GM12874 (cell line): ENCODE measurements at regions not wholly inside any gene's neighbourhood (a gene's known extent, or its start where the extent isn't known, plus 50 kb on each side); places are given as distances from the start of the nearest gene placed in this dataset.

Experiments
- TF ChIP-seq, protein P1 (sequence below): IDR thresholded peaks from 2 replicates; pipeline ENCODE4 v1.5.1; 2011; ENCODE audit warnings: low read depth, mild to moderate bottlenecking, control low read depth, low read length, moderate library complexity; ENCODE audit not compliant: insufficient read depth

DNA sequence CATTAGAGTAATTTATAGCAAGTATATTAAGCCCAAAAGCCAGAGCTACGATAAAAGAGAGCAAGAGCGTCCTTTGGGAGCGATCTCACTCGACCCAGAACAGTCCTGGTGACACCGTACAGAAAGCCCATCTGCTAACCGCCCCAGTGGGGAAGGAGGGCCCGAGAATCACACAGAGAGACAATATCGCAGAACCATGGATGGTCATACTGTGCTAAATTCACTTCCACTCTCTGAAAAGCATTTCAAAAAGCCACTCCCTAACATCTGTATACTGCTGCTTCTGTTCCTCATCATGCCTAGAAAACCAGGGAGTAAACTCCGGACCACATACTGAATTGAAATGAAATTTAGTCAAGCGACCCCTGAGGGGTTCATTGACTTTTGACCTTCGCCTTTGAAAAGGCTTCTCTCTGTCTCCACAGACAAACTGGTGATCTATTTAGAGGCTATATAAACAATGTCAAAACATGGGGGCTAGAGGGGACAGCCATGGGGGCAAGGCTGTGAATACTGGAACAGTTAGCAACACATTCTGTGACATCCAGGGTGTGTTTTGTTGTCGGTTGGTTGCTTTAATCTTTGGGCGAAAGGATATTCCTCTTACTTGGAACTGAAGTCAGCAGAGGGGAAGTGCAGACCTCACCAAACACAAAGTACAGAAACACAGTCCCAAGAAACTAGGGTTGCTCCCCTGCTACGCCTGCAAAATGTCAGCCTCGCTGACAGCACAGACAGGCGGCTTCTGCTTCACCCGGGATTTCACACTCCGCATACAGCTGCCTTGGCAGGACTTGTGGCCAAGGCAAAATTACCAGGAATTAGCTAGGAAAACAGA, 129.0 kb upstream of the RASGEF1B start:
- TF ChIP-seq, protein P1, sequence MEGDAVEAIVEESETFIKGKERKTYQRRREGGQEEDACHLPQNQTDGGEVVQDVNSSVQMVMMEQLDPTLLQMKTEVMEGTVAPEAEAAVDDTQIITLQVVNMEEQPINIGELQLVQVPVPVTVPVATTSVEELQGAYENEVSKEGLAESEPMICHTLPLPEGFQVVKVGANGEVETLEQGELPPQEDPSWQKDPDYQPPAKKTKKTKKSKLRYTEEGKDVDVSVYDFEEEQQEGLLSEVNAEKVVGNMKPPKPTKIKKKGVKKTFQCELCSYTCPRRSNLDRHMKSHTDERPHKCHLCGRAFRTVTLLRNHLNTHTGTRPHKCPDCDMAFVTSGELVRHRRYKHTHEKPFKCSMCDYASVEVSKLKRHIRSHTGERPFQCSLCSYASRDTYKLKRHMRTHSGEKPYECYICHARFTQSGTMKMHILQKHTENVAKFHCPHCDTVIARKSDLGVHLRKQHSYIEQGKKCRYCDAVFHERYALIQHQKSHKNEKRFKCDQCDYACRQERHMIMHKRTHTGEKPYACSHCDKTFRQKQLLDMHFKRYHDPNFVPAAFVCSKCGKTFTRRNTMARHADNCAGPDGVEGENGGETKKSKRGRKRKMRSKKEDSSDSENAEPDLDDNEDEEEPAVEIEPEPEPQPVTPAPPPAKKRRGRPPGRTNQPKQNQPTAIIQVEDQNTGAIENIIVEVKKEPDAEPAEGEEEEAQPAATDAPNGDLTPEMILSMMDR, result no peak

DNA sequence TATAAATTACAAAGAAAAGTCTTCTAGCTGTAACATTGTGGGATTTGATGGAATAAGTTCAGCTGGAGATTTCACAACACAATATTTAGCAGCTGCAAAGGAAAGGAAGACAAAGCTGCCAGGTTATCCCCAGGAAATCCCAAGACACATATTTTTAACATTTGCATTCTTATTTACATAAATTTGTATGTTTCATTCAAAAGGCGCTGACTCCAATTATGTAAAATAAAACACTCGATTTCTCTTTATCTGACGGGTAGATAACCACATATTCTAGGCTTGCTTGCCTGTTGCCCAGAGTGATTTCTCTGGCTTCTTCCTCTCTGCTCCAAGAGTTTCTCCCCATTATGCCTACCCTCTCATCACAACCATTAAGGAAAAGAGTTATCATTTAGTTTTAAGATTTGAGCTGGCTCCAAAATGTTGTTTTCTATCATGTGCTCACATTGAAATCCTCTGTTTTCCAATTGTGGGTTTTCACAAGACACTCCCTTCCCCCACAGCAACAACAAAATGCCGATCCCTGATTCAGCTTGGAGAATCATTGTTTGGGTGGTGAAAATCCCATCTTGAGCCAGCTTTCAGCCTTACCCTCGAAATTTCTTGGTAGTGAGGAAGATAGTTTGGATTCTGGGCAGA, 128.2 kb upstream of the RASGEF1B start:
- TF ChIP-seq, protein P1, result no peak

DNA sequence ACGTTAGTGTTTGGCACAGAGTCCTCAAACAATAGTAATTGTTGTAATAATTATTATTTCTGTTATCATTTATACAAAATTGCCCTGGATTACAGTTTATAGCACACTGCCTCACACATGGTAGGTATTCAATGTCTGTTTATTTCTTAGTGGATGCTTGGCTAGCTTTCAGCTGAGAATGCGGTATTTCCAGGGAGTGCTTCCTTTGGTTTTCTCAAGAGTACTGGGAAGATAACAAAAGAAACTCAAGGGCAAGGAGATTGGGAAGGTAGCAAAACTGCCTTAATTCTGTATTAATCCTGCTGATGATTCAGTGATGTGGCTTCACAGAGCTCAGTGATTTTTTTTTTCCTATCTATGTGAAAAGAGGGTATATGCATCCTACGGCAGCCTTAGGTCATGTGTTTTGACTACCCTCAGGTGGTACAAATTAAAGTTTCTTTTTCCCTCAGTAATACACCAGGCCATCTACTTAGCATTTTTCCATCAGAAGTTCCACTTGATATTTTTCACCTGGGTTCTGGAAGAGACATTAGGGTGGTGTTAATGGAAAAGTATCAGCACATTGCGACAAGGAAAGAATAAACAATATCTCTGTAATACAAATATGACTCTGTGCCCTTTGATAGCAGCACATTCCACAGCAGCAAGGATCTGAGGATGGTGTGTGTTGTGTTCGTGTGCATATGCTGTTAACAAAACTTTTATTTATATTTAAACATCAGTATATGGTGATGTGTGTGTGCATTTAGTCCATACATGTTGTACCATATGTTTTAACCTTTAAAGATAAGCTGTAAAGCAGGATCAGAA, 124.3 kb upstream of the RASGEF1B start:
- TF ChIP-seq, protein P1, result no peak

DNA sequence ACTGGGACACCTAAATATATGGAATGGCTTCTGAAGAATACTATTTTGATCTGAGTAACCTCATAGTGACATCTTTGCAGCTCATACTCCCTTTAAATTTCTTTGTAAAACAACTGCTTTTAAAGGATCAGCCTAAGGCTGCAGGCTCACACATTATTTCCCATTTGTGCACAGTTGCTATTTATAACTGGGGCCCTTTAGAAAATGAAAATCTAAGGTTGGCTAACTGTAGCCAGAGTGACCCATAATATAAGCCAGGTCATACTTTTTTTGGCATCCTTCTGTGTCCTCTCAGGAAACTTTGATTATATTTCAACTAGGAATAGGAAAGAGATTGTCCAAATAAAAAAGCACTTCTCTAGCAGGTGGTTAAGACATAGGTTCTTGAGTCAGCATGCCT, 123.6 kb upstream of the RASGEF1B start:
- TF ChIP-seq, protein P1, result no peak

DNA sequence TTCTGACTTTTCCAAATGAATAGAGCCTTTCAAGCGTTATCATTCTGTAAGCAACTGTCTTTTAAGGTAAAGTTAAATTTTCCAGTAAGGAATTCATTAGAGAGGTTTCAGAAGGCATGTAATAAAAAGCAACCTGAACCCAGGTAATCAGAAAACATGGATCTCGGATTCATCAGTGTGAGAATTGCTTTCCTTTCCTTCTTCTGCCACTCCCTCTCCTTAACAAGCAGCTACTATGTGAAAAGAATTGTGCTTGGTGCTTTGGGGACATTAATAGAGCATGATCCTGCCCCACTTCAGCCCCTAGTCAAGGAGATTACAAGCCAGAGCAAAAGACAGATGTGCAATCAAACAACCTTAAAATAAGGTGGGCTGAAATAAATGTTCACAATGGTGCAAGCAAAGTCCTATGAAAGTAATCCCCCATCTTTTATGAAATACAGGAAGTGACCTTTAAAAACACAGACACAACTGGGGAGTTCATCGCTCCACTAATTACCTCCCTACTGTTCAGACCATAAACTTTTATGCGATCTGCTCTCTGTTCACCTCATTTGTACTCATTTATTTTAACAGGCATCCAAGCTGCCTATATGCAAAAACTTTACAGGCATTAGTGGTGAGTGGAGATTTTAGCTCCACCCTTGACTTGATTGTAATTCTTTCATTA, 122.9 kb upstream of the RASGEF1B start:
- TF ChIP-seq, protein P1, result no peak

DNA sequence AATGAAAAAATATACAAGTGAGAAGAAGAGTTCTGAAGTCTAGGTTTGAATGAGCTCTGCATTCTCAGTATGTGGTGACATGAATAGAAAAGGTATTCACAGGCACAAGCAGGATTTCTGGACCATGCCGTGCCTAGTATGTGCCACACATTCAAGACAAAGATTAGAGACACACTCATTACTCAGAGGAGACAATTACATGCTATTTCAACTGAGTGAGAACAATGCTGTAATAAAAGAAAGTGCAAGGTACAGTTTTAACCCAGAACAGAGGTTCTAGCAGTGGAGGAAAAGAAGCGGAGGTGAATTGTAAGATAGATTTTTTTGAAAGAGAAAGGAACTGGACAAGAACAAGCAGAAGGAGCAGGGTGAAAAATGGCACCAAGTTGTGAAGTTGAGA, 121.0 kb upstream of the RASGEF1B start:
- TF ChIP-seq, protein P1, result no peak

DNA sequence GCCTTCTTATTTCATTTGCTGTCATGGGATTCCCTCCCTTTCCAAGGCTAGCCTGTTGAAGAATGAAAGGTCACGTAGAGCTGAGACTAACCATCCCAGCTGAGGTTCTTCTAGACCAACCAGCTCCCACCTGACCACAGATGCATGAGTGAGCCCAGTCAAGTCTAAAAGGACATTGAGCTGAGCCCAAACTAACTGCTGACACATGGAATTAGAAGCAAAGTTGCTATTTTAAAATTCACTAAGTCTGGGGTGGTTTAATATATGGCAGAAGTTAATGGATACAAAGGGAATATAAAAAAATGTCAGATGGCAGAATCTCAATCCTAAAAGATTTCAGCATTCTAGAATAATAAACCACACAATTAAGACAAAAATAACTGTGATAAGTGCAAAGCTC, 118.9 kb upstream of the RASGEF1B start:
- TF ChIP-seq, protein P1, result no peak
